Fibroblast of peridontal ligament (primary cell): ENCODE measurements at regions not wholly inside any gene's neighbourhood (a gene's known extent, or its start where the extent isn't known, plus 50 kb on each side); places are given as distances from the start of the nearest gene placed in this dataset.
"Not testable (repeated sequence)": the region's sequence is repeated elsewhere in the genome, so short reads cannot be mapped to it uniquely, and the experiment has no call there.

Source experiments
- DNase-seq: peaks from one replicate; pipeline ENCODE4 v3.0.0-alpha.2; 2010; ENCODE audit errors: extremely low read depth

DNA sequence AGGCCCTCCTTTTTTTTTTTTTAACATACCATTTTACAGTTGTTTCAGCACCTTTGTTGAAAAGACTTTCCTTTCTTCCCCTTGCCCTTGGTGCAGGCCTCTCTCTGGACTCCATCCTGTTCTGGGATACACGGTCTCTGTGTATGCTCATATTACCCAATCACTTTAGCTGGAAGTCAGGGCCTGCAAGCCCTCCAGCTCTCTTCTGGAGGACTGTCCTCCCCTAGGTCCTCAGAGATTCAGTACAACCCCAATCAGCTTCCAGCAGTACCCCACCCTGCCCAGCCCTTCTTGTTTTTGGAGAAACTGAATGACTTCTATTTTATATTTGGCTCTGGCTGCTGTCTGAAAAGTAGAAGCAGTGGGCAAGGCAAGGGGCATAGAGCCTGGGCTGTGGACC, 270.8 kb downstream of the KLF13 start:
- no peak for DNase-seq

DNA sequence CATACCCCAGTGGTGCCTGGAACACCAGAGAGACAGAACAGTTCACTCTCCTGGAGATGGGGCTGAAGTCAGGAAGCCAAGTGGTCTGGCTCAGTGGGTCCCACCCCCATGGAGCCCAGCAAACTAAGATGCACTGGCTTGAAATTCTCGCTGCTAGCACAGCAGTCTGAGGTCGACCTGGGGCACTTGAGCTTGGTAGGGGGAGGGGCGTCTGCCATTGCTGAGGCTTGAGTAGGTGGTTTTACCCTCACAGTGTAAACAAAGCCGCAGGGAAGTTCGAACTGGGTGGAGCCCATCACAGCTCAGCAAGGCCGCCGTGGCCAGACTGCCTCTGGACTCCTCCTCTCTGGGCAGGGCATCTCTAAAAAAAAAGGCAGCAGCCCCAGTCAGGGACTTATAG, 272.0 kb downstream of the KLF13 start:
- no peak for DNase-seq

DNA sequence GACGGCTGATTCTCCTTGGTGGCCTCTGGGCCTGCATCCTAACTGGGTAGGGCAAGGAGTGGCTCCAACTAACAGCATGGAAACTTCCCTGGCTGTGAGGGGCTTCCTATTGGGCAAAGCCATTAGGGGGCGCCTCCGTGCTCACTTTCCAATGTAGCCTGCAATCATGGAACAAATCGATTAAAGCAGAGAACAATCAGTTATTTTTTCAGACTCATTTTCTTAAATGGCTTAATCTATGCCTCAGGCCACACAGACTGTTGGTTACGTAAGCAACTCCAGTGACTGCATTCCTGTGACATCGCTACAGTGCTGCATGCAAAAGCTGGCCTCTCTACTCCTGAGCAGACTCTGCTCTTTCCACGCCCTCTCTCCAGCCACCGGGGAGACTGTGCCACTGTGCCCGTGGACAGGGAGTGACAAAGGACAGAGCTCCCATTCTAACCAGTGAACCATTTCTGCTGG, 278.9 kb downstream of the KLF13 start:
- DNase-seq = peak; percentile 65

DNA sequence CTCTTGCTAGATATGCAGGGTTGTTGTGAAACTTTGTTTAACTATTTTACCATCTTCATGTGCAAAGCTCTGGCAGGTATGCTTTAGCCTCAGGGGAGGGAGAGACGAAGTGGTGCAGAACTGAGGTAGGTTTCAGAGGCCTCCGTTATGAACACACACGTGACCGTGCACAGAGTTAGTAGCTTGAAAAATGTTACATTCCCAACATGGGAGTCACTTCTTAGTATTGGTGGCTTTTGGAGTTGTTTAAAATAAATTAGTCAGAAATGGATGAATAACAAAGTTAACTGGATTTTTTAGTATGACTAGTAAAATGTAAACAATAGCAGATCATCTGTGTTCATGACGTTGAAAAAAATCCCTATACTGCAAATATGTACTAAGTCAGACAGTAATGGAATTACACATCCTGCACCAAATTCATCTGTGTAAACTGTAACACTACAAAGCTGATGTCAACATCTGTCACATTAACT, 279.6 kb downstream of the KLF13 start:
- peak; percentile 78 for DNase-seq

DNA sequence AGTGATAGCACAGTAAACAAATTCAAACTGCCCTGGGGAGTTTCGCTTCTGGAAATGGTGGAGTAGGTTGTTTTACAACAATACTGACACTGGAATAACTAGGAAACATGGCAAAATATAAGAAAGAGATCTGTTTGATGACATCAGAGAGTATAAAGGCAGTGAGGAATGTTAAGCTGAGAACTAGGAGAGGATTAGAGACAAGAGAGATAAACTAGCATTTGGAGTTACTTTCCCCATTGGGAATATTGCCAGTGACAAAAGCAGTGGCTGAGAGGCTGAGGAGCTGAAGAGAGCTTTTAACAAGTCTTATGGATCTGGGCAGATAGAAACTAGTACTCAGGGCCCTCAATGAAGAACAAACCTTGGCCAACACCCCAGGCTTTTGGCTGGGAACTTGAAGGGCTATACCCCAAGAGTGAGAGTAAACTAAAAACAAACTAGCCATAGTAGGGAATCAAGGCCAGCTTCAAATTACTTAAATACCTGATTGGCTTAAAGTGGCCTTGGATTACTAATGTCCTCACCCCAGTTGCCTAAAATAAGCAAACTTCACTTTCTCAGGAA, 280.4 kb downstream of the KLF13 start:
- DNase-seq = peak; percentile 38

DNA sequence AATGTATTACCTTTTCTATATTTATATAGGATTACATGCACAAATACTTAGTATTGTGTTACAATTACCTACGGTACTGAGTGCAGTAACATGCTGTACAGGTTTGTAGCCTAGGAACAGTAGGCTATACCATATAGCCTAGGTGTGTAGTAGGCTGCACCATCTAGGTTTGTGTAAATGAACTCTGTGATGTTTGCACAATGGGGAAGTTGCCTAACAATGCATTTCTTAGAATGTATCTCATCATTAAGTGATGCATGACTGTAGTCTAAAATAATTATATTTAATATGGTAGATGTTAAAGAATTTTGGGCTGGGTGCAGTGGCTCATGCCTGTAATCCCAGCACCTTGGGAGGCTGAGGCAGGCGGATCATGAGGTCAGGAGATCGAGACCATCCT, 281.0 kb downstream of the KLF13 start:
- no peak for DNase-seq

DNA sequence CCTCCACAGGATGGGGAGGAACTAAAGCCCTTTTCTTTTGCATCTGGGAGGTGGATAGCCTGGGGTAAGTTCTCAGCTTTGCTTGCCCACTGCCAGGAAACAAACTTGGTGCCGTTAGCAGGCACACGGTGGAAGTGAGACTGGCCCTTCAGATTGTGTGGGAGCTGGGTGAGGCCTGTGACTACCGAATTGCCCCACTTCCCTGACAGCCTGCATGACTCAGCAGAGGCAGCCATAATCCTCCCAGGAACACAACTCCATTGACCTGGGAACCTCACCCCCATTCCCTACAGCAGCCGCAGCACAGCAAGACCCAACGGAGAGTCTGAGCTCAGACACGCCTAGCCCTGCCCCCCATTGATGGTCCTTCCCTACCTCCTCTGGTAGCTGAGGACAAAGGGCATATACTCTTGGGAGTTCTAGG, 282.6 kb downstream of the KLF13 start:
- no peak for DNase-seq

DNA sequence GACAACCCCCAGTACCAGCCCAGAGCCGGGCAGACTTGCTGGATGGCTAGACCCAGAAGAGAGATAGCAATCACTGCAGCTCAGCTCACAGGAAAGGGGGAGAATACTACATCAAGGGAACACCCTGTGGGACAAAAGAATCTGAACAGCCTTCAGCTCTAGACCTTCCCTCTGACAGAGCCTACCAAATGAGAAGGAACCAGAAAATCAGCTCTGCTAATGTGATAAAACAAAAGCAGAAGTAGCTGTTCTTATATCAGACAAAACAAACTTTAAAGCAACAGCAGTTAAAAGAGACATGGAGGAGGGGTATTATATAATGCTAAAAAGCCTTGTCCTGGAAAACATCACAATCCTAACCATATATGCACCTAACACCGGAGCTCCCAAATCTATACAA, 283.3 kb downstream of the KLF13 start:
- DNase-seq = no peak

DNA sequence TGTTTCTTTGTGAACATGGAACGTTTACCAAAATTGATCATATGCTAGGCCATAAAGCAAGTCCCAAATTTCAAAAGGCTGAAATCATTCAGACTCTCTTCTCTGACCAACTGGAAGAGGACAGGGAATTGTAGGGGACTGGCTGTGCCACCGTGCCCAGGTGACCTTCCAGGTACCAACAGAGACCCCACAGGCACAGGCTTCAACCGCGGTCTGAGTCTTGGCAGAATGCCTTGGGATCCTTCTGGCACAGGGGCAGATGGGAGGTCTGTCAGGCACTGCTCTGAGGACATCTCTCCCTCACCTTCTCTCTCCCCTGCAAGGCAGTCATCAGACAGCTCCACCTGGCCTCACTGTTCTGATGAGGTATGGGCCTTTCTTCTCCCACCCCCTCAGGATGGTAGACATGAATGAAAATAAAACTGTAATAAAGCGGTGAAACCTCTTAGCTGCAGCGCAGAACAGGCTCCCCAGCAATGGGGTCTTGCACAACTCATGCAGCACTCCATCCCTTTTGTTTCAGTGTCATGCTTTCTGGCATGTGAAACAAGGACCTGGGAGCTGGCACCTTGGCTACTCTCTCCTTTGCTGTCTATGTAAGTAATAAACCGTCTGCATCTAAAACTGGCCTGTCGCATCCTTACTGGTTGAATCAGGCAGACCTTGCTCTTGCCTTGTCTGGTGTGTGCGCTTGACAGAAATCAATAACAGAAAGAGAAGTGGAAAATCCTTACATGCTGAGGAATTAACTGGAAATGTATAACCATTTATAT, 289.2 kb downstream of the KLF13 start:
- DNase-seq = no peak

DNA sequence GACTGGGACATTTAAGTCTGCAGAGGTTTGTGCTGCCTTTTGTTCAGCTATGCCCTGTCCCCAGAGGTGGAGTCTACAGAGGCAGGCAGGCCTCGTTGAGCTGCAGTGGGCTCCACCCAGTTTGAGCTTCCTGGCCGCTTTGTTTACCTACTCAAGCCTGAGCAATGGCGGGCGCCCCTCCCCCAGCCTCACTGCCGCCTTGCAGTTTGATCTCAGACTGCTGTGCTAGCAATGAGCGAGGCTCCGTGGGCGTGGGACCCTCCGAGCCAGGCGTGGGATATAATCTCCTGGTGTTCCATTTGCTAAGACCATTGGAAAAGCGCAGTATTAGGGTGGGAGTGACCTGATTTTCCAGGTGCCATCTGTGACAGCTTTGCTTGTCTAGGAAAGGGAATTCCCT, 296.7 kb downstream of the KLF13 start:
- DNase-seq = not testable (repeated sequence)

DNA sequence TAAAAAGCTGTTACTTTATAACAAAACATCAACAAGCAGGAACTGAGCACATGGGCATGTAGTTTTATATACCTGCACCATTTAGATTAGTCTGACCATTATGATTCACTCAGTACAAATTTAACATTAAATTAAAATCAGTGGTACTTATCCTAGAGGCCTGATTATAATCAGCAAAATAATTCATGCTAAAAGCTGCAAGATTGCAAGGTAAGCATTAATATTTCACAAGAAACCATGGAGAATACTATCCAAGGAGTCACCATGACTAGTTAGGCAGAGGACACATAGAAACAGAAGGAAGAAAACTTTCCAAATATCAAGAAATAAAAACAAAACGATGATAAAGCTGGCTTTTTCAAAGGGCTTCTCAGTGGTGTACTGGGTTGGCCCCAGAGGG, 297.5 kb downstream of the KLF13 start:
- not testable (repeated sequence) for DNase-seq

DNA sequence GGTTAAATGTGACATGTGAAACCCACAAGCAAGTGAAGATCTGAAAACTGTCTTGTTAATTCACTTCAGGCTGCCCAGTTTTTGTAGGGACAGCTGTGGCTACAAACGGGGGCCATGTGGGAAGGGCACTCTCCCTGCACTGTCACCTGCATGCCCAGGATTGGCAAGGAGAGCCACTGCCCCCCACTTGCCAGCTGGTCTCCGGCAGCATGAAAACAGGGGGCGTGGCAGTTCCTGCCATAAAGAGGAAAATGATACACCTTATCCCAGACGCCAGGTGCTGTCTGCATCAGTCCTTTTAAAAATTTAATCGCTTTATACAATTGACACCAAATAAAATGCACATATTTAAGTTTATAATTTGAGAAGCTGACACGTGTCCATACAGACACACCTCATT, 309.1 kb downstream of the KLF13 start:
- not testable (repeated sequence) for DNase-seq

DNA sequence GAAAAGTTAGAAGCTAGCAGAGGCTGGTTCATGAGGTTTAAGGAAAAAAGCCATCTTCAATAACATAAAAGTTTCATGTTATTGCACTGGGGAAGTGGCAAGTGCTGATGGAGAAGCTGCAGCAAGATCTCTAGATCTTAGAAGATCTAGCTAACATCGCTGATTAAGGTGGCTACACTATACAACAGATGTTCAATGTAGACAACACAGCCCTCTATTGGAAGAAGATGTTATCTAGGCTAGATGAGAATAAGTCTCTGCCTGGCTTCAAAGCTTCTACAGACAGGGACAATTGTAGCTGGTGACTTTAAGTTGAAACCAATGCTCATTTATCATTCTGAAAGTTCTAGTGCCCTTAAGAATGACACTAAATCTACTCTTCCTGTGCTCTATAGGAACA, 310.3 kb downstream of the KLF13 start:
- DNase-seq = not testable (repeated sequence)

DNA sequence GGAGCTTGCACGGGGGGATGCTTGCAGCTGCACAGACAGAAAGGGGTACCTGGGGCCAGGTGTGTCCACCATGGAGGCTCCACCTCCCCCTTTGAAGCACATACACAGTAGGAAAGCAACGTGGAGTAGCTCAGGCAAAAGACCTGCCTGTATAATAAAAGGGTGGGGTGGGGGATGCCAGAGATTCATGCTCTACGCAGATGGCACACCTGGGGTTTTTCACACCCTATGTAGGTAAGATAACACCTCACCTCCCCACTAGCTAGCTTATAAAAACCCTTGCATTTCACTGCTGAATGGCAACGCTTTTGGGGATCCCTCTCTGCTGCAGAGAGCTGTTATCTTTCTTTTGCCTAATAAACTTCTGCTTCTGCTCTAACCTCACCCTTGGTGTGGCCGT, 317.3 kb downstream of the KLF13 start:
- not testable (repeated sequence) for DNase-seq

DNA sequence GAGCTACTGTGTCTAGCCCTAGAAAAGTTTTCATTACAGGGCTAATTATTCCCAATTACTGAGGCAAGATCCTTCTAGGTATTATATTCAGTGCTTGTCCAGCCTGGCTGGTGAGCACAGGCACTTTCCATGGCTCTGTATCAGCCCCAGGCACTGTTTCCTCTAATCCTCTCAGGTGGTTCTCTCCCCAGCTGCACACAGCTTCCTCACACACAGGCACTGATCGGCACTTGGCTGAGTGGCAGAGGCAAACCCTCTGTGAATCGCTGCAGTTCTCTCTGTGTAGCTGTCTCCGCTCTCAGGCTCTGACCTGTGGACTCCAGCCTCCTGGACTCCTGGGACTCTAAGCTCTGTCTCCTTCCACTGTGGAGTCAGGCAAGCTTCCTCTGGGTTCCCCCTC, 318.1 kb downstream of the KLF13 start:
- not testable (repeated sequence) for DNase-seq

DNA sequence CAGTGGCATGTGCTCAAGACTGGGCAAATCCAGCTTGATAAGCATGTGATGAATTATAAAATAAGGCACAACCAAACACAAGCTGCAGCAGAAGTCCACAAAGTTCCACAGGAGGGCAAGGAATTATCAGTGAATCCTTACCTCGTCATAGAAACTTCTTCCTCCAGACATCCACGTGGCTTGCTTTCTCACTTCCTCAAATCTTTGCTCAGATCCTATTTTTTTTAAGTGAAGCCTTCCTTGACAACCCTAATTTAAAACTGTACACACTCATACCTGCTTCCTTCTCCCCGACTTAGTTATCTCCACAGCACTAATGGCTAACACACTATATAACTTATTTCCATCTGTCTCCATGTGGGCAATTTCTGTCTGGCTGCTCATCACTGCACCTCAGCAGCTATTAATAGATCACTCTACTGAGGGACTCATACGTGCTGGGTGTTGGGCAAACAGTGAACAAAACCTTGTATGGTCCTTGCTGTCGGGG, 320.7 kb downstream of the KLF13 start:
- DNase-seq = not testable (repeated sequence)

DNA sequence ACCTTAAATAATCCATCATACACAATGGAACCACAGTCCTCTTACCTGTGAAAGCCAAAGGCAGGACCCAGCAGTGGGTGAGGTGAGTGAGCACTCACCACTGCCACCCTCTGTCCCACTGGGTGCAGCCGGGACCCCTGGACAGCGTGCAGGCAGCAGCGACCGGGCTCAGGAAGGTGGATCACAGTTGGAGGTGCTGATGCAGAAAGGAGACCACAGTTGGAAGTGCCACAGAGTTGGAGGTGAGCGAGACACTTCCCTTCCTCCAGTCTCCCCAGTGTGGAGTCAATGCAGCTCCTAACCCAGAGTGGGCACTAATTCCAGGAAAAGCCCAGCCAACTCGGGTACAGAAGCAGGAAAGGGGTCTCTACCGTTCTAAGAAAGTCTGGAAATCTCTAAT, 323.0 kb downstream of the KLF13 start:
- not testable (repeated sequence) for DNase-seq

DNA sequence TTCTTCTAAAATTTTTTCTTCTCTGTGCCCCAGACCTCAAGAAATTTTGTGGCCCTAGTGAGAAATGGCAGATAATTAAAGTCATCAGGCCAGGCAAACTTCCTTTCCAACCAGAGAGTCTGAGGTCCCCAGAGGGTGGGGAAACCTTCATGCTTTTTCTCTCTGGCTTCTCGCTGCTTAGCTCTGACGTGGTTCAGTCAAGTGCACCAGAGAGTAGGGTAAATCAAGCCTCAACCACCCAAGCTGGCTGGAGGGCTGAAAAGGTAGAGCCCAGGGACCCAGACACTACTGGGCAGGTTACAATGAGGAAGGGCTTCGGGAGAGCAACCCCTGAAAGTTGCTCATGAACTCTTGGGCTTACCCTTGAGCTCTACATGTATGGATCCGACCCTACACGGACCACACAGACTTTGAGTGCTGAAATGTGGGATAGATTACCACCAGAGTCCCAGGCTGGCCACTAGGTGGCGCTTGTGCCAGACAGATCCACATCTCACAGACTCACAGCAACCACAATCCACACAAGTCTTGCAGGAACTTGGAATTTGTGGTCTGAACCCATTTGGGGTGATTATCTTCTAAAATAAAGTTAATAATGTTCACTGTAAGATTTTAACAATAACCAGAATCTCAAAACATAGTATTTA, 323.5 kb downstream of the KLF13 start:
- DNase-seq = not testable (repeated sequence)

DNA sequence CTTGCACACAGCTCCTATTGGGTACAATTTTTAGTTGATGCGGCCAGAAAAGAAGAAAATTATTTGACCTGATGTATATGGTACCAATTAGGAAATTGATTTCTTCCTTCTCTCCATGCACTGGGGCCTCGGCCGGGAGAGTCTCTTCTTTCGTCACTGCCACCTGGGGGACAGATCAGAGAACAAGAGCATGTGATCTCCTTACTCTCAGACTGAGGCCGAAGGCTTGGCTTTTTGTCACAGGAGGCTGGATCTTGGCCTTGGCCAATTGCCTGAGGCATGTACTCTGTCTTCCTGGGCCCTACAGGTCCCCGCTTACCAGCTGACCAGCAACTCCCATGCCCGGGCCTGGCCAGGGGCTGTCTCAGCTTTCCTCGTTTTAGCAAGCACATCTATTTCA, 330.3 kb downstream of the KLF13 start:
- not testable (repeated sequence) for DNase-seq

DNA sequence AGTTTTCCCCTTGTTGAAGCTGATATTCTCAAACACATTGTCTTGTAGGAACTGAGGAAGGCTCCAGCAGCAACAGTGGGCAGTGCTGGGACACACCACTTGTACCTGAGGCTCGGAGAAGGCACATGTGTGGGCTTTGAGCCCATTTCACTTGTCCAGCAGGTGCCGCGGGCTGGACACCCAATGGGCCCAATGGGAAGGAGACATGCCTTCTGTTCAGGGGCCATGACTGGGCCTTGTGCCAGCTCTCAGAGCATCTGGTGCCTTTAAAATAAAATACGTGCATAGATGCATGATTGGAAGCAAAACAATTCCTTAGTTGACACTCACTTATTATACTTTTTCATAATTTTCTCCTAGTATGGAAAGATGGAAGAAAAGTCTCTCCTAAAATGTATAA, 334.2 kb downstream of the KLF13 start:
- DNase-seq = no peak

DNA sequence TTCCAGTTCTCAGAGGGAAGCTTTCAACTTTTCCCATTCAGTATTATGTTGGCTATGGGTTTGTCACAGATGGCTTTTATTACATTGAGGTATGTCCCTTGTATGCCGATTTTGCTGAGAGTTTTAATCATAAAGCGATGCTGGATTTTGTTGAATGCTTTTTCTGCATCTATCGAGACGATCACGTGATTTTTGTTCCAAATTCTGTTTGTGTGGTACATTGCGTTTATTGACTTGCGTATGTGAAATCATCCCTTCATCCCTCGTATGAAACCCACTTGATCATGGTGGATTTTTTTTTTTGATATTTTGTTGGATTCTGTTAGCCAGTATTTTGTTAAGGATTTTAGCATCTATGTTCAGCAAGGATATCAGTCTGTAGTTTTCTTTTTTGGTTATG, 339.1 kb downstream of the KLF13 start:
- DNase-seq = not testable (repeated sequence)

DNA sequence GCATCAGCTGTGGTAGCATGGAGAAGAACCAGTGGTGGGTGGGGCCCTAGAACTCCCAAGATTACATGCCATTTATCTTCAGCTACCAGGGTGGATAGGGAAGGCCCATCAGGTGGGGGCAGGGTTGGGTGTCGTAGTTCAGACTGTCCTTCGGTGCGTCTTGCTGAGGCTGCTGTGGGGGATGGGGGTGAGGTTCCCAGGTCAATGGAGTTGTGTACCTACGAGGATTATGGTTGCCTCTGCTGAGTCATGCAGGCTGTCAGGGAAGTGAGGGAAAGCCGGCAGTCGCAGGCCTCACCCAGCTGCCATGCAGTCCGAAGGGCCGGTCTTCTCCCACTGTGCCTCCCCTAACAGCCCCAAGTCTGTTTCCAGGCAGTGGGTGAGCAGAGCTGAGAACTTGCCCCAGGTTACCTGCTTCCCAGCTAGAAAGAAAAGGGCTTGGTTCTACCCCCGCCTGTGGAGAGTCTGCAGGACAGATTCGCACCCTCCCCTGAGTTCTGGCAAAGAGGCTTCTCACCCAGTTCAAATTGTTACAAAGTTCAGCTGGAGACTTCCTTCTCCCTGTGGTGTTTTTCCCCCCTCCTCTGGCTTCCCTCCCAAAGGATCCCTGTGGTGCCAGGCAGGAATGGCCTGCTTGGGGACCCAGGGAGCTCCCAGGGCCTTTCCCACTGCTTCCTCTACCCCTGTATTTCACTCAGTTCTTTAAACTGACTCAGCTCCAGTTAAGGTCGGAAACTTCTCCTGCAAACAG, 342.7 kb downstream of the KLF13 start:
- not testable (repeated sequence) for DNase-seq
